Body of pancreas (tissue), 4 donors: ENCODE measurements at regions not wholly inside any gene's neighbourhood (a gene's known extent, or its start where the extent isn't known, plus 50 kb on each side); places are given as distances from the start of the nearest gene placed in this dataset.

Experiments
- POLR2A ChIP-seq, 3 donors: fragments of 450-650 bp; IDR thresholded peaks; one replicate each; pipeline ENCODE4 v1.6.1; 2016; ENCODE audit warnings: antibody characterized with exemption in 3 of 3, mild to moderate bottlenecking in 2 of 3
- TF ChIP-seq, protein P1 (sequence below), 7 experiments: fragments of 450-650 bp in 4 of 7; fragments of 200-600 bp in 3 of 7; sonication (generic) in 3 of 7; IDR thresholded peaks; one replicate each; pipeline ENCODE4 v1.5.1; 2016 to 2019; ENCODE audit warnings: antibody characterized with exemption in 7 of 7

DNA sequence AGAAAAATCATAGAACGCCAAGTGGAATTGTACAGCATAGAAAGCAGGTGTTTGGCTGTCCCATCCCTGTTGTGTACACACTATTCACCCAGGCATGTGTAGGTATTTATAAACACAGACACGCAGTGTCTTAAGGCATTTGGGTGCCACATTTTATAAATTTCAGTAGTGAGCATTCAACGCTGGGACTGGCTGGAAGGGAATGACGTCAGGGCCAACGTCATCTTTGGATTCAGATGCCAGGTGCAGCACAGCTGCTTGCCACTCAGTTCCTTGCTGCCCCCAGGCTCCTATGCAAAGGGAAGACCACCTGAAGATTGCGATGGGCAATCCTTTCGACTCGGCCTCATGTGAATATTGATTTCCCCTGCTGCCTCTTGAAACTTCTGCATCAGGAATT lies 461.7 kb upstream of the SOX11 start:
- TF ChIP-seq, protein P1, sequence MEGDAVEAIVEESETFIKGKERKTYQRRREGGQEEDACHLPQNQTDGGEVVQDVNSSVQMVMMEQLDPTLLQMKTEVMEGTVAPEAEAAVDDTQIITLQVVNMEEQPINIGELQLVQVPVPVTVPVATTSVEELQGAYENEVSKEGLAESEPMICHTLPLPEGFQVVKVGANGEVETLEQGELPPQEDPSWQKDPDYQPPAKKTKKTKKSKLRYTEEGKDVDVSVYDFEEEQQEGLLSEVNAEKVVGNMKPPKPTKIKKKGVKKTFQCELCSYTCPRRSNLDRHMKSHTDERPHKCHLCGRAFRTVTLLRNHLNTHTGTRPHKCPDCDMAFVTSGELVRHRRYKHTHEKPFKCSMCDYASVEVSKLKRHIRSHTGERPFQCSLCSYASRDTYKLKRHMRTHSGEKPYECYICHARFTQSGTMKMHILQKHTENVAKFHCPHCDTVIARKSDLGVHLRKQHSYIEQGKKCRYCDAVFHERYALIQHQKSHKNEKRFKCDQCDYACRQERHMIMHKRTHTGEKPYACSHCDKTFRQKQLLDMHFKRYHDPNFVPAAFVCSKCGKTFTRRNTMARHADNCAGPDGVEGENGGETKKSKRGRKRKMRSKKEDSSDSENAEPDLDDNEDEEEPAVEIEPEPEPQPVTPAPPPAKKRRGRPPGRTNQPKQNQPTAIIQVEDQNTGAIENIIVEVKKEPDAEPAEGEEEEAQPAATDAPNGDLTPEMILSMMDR (IDR thresholded peaks at IDR 0.05) = no peak
- no peak for TF ChIP-seq POLR2A (IDR thresholded peaks at IDR 0.05)
